Breast epithelium (tissue), 3 donors: ENCODE measurements at regions not wholly inside any gene's neighbourhood (a gene's known extent, or its start where the extent isn't known, plus 50 kb on each side); places are given as distances from the start of the nearest gene placed in this dataset.

Source experiments
- CTCF ChIP-seq, 3 donors: fragments of 450-650 bp; IDR thresholded peaks; one replicate each; pipeline ENCODE4 v1.5.1; 2016 to 2017; ENCODE audit warnings: antibody characterized with exemption in 3 of 3, mild to moderate bottlenecking in 3 of 3, moderate library complexity in 3 of 3
- POLR2AphosphoS5 ChIP-seq, 3 donors: sonication (generic); formaldehyde crosslinking; IDR thresholded peaks; one replicate each; pipeline ENCODE4 v1.6.1; 2017; ENCODE audit warnings: antibody characterized with exemption in 3 of 3

- no peak for TF ChIP-seq POLR2AphosphoS5 (IDR thresholded peaks at IDR 0.05)
- TF ChIP-seq CTCF (IDR thresholded peaks at IDR 0.05), result no peak
Measured at GRCh38 chr15:46580487-46580886, 945.7 kb downstream of the SQOR start.
